Sigmoid colon (tissue), 4 donors: ENCODE measurements at regions not wholly inside any gene's neighbourhood (a gene's known extent, or its start where the extent isn't known, plus 50 kb on each side); places are given as distances from the start of the nearest gene placed in this dataset.

Experiments
- EP300 ChIP-seq, 4 donors: sonication (generic); formaldehyde crosslinking; IDR thresholded peaks; one replicate each; pipeline ENCODE4 v1.6.1; 2017; ENCODE audit warnings: antibody characterized with exemption in 4 of 4
- POLR2A ChIP-seq, 2 donors: fragments of 450-650 bp; IDR thresholded peaks; one replicate each; pipeline ENCODE4 v1.6.1; 2016; ENCODE audit warnings: antibody characterized with exemption in 2 of 2, mild to moderate bottlenecking in 2 of 2, moderate library complexity in 2 of 2
- POLR2AphosphoS5 ChIP-seq, 4 donors: sonication (generic); formaldehyde crosslinking; IDR thresholded peaks; one replicate each; pipeline ENCODE4 v1.6.1; 2017; ENCODE audit warnings: antibody characterized with exemption in 4 of 4
- TF ChIP-seq, protein P1 (sequence below), 4 experiments: fragments of 450-650 bp in 3 of 4; fragments of 200-600 bp in 1 of 4; IDR thresholded peaks; one replicate each; pipeline ENCODE4 v1.5.1; 2016 to 2019; ENCODE audit warnings: antibody characterized with exemption in 4 of 4, mild to moderate bottlenecking in 3 of 4, moderate library complexity in 2 of 4

DNA sequence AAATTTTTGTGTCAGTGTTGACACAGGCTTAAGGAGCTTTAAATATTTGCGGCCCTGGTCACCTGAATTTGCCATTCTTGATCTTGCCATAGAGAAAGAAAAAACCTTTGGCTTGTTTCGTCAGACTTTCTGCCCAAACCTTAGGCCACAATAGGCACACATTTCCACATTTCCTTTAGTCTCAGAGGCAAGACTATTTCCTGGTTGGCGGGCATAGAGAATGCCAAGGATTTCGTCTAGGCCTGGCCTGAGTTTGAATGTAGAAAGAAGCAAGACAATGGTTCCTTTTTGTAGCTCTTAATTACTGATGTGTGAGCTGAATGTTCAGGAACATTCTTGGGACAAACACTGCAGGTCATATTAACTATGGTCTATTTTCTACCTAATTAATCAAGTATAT, 108.1 kb downstream of the TRMT11 start:
- TF ChIP-seq, protein P1, sequence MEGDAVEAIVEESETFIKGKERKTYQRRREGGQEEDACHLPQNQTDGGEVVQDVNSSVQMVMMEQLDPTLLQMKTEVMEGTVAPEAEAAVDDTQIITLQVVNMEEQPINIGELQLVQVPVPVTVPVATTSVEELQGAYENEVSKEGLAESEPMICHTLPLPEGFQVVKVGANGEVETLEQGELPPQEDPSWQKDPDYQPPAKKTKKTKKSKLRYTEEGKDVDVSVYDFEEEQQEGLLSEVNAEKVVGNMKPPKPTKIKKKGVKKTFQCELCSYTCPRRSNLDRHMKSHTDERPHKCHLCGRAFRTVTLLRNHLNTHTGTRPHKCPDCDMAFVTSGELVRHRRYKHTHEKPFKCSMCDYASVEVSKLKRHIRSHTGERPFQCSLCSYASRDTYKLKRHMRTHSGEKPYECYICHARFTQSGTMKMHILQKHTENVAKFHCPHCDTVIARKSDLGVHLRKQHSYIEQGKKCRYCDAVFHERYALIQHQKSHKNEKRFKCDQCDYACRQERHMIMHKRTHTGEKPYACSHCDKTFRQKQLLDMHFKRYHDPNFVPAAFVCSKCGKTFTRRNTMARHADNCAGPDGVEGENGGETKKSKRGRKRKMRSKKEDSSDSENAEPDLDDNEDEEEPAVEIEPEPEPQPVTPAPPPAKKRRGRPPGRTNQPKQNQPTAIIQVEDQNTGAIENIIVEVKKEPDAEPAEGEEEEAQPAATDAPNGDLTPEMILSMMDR (IDR thresholded peaks at IDR 0.05): no peak
- TF ChIP-seq POLR2A (IDR thresholded peaks at IDR 0.05) (no peak), EP300 (IDR thresholded peaks at IDR 0.05) (no peak), POLR2AphosphoS5 (IDR thresholded peaks at IDR 0.05) (no peak)
